ENCODE measurements at regions not wholly inside any gene's neighbourhood (a gene's known extent, or its start where the extent isn't known, plus 50 kb on each side); places are given as distances from the start of the nearest gene placed in this dataset.

- TF ChIP-seq, protein P1, sequence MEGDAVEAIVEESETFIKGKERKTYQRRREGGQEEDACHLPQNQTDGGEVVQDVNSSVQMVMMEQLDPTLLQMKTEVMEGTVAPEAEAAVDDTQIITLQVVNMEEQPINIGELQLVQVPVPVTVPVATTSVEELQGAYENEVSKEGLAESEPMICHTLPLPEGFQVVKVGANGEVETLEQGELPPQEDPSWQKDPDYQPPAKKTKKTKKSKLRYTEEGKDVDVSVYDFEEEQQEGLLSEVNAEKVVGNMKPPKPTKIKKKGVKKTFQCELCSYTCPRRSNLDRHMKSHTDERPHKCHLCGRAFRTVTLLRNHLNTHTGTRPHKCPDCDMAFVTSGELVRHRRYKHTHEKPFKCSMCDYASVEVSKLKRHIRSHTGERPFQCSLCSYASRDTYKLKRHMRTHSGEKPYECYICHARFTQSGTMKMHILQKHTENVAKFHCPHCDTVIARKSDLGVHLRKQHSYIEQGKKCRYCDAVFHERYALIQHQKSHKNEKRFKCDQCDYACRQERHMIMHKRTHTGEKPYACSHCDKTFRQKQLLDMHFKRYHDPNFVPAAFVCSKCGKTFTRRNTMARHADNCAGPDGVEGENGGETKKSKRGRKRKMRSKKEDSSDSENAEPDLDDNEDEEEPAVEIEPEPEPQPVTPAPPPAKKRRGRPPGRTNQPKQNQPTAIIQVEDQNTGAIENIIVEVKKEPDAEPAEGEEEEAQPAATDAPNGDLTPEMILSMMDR (IDR thresholded peaks at IDR 0.05; ENCODE audit: low read depth, low read length) = no peak
- no peak for TF ChIP-seq POLR2A (IDR thresholded peaks at IDR 0.05; ENCODE audit: extremely low read depth, insufficient read length)
Observed at GRCh38 chr3:178458313-178459037, 77.8 kb upstream of the KCNMB2 start.
